ENCODE measurements at regions not wholly inside any gene's neighbourhood (a gene's known extent, or its start where the extent isn't known, plus 50 kb on each side); places are given as distances from the start of the nearest gene placed in this dataset.

DNA sequence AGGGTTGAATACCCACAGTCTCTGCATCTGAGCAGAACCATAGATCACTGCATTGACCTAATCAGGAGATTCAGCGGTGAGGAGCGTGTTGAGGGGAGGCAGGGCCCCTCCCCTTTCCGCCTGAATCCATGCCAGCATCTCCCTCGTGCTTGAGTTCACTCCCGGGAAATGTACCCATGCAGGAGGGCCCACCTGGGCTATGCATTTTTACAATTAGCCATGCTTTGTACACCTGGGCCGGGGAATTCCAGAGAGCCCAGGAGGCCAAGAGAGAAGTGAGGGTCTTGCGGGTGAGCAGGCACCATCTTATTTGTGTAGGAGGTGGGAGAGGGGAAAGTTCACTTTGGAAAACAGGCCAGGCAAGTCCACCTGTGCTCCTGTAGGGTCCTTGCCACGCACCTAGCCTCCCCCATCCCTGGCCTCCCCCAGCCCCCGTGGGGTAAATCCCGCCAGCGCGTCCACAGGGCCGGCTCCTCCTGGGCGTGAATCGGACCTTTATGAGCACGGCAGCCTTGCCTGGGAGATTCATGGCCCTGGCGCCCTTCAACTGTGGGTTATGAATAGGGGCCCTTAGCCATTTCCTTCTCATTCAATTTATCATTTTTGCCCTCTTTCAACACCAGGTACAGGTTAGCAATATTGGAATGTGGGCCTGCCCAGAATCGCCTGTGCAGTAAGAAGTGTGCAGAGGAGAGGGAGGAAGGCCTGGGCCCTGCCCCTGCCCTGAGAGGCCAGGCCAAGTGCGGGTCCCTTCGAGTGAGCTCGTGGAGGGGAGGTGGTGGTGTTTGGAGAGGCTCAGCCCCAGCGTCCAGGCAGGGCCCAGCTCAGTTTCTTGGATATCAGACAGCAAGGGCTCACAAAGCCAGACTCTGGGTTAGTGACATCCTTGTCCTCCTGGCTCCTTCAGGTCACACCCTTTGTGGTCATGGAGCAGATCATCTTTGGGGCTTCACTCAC is 84.4 kb upstream of the ACTRT2 start:
- TF ChIP-seq, protein P1, sequence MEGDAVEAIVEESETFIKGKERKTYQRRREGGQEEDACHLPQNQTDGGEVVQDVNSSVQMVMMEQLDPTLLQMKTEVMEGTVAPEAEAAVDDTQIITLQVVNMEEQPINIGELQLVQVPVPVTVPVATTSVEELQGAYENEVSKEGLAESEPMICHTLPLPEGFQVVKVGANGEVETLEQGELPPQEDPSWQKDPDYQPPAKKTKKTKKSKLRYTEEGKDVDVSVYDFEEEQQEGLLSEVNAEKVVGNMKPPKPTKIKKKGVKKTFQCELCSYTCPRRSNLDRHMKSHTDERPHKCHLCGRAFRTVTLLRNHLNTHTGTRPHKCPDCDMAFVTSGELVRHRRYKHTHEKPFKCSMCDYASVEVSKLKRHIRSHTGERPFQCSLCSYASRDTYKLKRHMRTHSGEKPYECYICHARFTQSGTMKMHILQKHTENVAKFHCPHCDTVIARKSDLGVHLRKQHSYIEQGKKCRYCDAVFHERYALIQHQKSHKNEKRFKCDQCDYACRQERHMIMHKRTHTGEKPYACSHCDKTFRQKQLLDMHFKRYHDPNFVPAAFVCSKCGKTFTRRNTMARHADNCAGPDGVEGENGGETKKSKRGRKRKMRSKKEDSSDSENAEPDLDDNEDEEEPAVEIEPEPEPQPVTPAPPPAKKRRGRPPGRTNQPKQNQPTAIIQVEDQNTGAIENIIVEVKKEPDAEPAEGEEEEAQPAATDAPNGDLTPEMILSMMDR (IDR thresholded peaks at IDR 0.05; ENCODE audit: control insufficient read depth, extremely low read depth, insufficient read depth): no peak
- DNase-seq (ENCODE audit: low read depth): no peak

DNA sequence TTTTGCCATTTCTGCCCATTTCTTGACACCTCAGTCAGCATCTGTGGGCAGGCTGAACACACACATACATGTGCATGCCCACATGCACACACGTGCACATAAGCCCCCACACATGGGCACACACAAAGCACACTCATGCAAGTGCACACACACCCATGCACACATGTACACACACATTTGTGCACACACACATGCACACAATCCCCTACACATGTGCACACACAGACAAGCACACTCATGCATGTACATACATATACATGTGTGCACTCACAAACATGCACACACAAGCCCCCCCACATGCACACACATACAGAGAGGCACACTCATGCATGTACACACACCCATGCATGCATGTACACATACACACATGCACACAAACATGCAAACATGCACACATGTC is 83.5 kb upstream of the ACTRT2 start:
- H3K4me3 ChIP-seq (ENCODE audit: low read depth, low read length): no peak overlapping the region
- DNase-seq (ENCODE audit: low read depth): no peak
- TF ChIP-seq, protein P1 (IDR thresholded peaks at IDR 0.05; ENCODE audit: control insufficient read depth, extremely low read depth, insufficient read depth): no peak

More for the DNA sequence above, 84.4 kb upstream of the ACTRT2 start:
- no peak overlapping the region for H3K4me3 ChIP-seq (ENCODE audit: low read depth, low read length)

DNA sequence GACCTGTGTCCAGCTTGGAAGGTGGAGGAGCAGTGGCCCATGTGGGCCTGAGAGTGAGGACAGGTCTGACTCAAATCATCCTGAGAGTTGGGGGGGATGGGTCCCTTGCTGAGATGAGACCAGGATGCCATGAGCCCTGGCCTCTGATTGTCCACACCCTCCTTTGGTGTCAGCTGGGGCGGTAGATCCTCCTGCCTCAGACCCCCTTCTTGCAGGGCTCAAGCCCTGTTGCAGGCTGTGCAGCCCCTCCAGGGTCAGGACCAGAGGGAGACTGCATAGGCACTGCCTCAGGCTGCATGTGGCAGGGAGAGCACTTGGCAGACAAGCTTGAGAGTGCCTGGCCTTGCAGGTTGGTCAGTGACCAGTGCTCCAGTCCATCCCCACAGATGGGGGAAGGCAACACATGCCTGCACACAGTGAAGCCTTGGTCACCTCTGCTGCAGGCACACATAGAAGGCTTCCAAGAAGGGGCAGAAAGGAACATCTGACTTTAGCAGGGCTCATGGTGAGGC is 82.2 kb upstream of the ACTRT2 start:
- DNase-seq (ENCODE audit: low read depth): no peak
- no peak overlapping the region for H3K4me3 ChIP-seq (ENCODE audit: low read depth, low read length)
- TF ChIP-seq, protein P1 (IDR thresholded peaks at IDR 0.05; ENCODE audit: control insufficient read depth, extremely low read depth, insufficient read depth): no peak

DNA sequence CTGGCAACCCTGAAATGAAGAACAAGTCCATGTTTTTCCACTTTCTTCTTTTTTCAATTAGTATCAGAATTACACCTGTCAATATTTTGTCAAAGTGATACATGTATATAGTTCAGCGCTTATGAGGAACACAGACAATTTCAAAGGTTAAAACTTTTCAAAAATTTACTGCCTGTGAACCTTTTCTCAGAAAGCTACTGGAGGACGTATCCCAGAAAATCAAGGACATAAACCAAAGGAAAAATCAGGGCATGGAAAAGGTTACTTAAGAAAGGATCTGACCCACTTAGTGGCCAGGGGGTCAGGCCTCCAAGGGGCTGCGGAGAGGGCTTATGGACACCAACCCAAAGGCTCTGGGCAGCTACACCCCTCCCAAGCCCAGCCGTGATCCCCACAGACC is 81.1 kb upstream of the ACTRT2 start:
- no peak overlapping the region for H3K4me3 ChIP-seq (ENCODE audit: low read depth, low read length)
- TF ChIP-seq, protein P1 (IDR thresholded peaks at IDR 0.05; ENCODE audit: control insufficient read depth, extremely low read depth, insufficient read depth): no peak
- no peak for DNase-seq (ENCODE audit: low read depth)

DNA sequence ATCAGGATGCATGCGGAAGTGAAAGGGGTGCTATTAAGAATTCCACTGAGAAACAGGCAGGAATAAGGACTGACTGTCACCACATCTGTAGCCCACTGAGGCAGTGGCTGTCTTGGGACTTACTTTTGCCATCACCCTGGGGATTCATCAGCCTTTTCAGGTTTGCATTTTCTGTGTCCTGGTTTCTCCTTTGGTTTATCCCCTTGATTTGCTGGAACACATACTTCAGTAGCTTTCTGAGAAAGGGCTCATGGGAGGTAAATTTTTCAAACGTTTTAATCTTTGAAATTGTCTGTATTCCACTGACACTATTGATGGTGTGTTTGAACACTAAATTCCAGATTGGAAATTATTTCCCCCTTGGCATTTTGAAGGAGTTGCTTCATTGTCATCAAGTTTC is 80.2 kb upstream of the ACTRT2 start:
- TF ChIP-seq, protein P1 (IDR thresholded peaks at IDR 0.05; ENCODE audit: control insufficient read depth, extremely low read depth, insufficient read depth): no peak
- DNase-seq (ENCODE audit: low read depth): no peak
- no peak overlapping the region for H3K4me3 ChIP-seq (ENCODE audit: low read depth, low read length)

DNA sequence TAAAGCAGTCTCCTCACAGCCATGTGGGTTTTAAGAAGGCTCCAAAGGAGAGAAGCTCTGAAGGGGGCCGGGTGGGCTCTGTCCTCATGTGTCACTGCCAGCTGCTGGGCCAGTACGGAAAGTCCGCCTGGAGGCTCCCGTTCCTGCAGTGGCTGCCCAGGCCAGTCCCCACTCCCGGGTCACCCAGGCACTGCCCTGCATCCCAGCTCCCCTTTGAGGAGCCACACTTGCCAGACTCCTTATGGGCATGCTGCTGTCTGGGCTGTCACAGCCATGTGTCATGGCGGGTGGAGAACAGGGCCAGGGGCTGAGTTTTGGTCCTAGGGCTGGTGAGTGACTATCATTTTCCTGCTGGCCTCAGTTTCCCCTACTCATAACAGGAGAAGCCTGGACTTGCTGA is 79.4 kb upstream of the ACTRT2 start:
- DNase-seq (ENCODE audit: low read depth): no peak
- H3K4me3 ChIP-seq (ENCODE audit: low read depth, low read length): no peak overlapping the region
- TF ChIP-seq, protein P1 (IDR thresholded peaks at IDR 0.05; ENCODE audit: control insufficient read depth, extremely low read depth, insufficient read depth): no peak
